ENCODE measurements at regions not wholly inside any gene's neighbourhood (a gene's known extent, or its start where the extent isn't known, plus 50 kb on each side); places are given as distances from the start of the nearest gene placed in this dataset.

- no TSS peak for BruUV-seq (replicated peaks)
Observed at GRCh38 chr2:118677546-118677945, 169.9 kb downstream of the EN1 start.

More at GRCh38 chr2:118677546-118677945, 169.9 kb downstream of the EN1 start:
- no peak overlapping the region for H3K27ac ChIP-seq (ENCODE audit: control insufficient read depth, insufficient read depth)
- no peak for TF ChIP-seq FOXM1 (IDR thresholded peaks at IDR 0.05; ENCODE audit: low read depth, low read length)
- TF ChIP-seq ZNF217 (IDR thresholded peaks at IDR 0.05), result no peak
- no peak for TF ChIP-seq EED (IDR thresholded peaks at IDR 0.05; ENCODE audit: low read depth)
- no peak for TF ChIP-seq EGR1 (IDR thresholded peaks at IDR 0.05; ENCODE audit: borderline replicate concordance in 1 of 2, low read depth in 2 of 2, low read length in 2 of 2)
- no peak for TF ChIP-seq ZBTB40 (IDR thresholded peaks at IDR 0.05; ENCODE audit: borderline replicate concordance)
- no peak for TF ChIP-seq SRF (IDR thresholded peaks at IDR 0.05; ENCODE audit: low read depth in 2 of 2, low read length in 2 of 2)
- no peak for TF ChIP-seq BCLAF1 (IDR thresholded peaks at IDR 0.05)
- no peak for TF ChIP-seq MXI1 (IDR thresholded peaks at IDR 0.05; ENCODE audit: low read depth, low read length)
- TF ChIP-seq POLR2A (IDR thresholded peaks at IDR 0.05; ENCODE audit: low read depth, low read length), result no peak
- no peak for TF ChIP-seq ZNF687 (IDR thresholded peaks at IDR 0.05)
- TF ChIP-seq NR2C1 (IDR thresholded peaks at IDR 0.05), result no peak
- no peak for TF ChIP-seq POU2F2 (IDR thresholded peaks at IDR 0.05; ENCODE audit: borderline replicate concordance, low read depth, low read length)
- H3K4me3 ChIP-seq, result no peak overlapping the region
- H3K9me3 ChIP-seq (replicated peaks; ENCODE audit: control insufficient read depth, insufficient read depth, low read length), result no peaks in the 10 kb centered on the region
- H3K9ac ChIP-seq (ENCODE audit: control insufficient read depth, insufficient read depth, low read length), result no peak overlapping the region
- WGBS (ENCODE audit: insufficient coverage, insufficient replicate concordance, low lambda C conversion rate, missing lambda C conversion rate), result 20% methylated on average over 1 of the region's 1 CpG
- ChIA-PET SMC1A (ENCODE audit: uncharacterized antibody, unreplicated experiment) (no interaction called here), POLR2A (no interaction called here), RAD21 (ENCODE audit: unreplicated experiment) (no interaction called here), CTCF (no interaction called here)
- no peaks in the 10 kb centered on the region for H3K79me2 ChIP-seq (ENCODE audit: control insufficient read depth, insufficient read depth, low read length)
- no peak overlapping the region for H3K4me2 ChIP-seq (ENCODE audit: control insufficient read depth, insufficient read depth)
- in situ Hi-C loops (cut with MboI), result no loop called here
- ATAC-seq (no peak), DNase-seq (ENCODE audit: low read depth, low spot score) (no peak), FAIRE-seq (no peak)
- no peaks in the 10 kb centered on the region for H3K4me1 ChIP-seq (ENCODE audit: control insufficient read depth, insufficient read depth, low read length)
- intact Hi-C loops (cut with micrococcal nuclease; ENCODE audit: unreplicated experiment), result no loop called here
- H4K20me1 ChIP-seq (ENCODE audit: control insufficient read depth, insufficient read depth), result no peaks in the 10 kb centered on the region
- H3K27me3 ChIP-seq (replicated peaks in 1 of 2; ENCODE audit: control insufficient read depth in 2 of 2, insufficient read depth in 2 of 2, low read length in 1 of 2), result peaks cover 0 to 3% of the 10 kb centered on the region in 2 experiments; a peak in 1 of 4 replicates
- no peaks in the 10 kb centered on the region for H3K36me3 ChIP-seq (ENCODE audit: control insufficient read depth in 2 of 2, insufficient read depth in 2 of 2, low read length in 1 of 2)
- no peak overlapping the region for H2AFZ ChIP-seq (ENCODE audit: control insufficient read depth, low read depth, low read length)

Measured in GM12878 (cell line).